ENCODE measurements at regions not wholly inside any gene's neighbourhood (a gene's known extent, or its start where the extent isn't known, plus 50 kb on each side); places are given as distances from the start of the nearest gene placed in this dataset.

DNA sequence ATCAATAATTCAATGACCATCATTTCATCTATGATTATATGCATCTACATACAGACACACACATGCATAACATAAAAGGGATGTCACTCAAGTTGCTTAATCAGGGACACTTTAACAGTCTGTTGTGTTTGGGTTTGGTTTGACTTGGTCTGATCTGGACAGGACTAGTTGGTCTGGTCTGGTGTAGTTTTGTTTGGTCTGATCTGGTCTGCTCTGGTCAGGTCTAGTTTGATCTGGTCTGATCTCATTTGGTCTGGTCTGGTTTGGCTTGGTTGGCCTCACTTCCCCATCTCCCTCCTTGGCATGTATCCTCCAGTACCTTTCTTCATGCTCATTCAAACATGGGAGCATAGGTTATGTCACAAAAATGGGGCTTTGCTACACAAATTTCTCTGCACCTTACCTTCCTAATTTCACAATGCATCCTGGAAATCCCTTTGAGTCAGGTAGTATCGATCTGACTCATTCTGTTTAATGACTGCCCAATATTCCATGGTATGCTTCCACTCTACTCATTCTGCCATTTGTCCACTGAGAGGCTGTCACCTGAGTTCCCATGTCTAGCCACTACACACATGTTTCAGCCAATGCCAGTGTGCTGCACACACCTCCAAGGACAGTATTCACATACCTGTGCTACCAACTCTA is 73.0 kb upstream of the TPM1 start:
- DNase-seq = no peak

DNA sequence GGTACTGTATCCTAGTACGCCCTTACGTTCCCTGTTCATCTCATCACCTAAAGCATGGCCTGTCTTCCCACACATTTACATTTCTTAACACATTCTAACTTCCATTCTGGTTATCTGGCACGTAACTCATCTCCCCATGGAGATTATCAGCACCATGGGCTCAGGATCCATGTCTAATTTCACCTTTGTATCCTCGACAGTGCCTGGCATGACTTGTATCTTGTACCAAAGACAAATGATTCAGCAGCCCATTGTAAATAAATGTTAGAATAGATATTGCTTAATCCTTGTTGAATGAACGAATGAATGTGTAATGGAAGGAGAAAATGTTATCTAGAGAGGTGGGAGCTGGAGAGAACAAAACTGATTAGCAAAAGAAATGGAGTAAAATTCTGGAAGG is 69.7 kb upstream of the TPM1 start:
- no peak for DNase-seq

DNA sequence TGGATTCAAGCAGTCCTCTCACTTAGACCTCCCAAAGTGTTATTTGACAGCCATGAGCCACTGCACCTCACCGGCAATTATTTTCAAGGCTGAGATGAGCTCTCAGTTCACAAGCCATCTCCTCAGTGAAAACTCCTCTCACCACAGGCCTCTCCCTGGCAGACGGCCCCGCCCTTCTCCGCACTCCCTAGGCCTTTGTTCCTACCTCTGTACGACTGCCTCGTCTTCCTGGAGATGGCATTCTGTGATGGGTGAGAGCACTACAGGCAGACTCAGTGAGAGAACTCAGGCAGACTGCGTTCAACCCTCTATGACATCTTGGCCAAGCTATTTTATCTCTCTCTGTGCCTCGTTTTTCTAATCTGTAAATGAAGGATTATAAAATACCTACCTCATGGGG is 67.0 kb upstream of the TPM1 start:
- no peak for DNase-seq

DNA sequence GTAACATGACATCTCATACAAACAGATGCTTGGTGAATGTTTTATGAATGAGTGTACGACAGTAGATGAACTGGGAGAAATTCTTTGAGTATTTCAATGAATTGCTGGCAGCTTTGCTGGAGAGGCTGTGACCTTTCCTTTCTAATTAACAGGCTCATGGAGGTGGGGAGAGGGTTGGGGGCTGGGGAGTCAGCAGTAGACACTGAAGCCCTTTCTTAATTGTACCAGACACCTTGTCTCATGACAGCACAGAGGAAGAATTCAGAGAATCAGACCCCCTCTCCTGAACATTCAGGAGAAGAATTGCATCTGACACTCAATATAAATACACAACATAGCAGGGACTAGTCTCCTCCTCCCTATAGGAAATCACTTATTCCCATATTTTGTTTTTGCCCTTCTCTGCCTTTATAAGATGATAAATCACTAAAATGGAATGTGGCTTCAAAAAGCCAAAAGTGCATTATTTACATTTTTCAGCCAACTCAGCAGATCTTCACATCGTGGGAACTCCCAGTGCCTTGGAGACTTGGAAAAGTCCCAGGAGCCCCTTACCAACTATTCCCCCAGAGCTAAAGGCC is 66.2 kb upstream of the TPM1 start:
- DNase-seq = no peak

DNA sequence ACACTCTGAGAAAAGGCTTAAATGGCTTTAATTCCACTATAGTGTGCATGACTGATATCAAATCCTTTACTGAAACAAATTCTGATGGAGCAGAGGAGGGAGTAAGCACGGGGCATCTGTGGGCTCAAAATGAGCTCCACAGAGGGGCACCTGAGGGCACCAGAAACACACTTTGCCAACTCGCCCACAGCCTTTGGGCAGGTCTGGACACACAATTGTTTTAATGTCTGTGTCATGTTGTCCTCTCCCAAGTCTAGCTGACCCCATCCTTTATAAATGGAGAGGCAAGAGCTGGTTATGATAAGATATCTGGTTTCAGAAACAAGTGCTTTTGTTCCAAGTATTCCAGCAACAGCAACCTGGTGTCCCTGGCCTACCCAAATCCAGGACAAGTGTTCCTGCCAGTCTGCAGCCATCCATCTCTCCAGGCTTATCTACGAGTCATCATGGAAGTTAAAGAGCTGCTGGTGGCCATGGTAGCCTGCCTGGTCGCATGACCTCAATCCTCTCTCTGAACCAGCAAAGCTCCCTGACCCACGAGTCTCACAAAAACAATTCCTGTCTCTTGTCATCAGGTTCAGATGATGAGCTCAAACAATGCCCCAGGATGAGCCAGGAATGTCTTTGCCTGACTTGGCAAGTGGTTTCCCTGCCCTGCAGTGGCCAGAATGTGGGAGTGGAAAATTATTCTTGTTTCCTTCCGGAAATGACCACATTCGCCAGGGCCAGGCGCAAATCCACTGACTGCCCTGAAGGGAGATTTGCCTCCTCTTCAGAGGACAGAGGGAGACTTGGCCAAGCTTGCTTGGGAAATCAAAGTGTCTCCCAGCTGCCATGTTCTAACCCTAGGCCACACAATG is 64.4 kb upstream of the TPM1 start:
- DNase-seq = no peak

DNA sequence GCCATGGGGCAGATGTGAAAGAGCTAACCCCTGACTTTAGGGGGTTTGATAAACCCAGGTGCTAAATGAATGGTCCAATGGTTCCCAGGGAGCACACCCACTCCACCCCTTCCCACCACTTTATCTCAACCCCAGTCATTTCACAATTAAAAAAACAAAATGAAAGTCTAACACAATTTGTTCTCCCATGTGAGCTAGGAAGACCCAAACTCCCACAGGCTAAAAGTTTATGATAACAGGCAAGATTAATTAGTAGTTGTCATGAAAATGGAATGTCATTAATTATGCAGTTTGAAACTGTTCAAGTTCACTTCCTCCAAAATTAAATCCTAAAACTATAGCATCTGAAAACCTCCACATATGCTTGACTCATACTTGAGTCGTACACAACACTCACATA is 63.3 kb upstream of the TPM1 start:
- no peak for DNase-seq

DNA sequence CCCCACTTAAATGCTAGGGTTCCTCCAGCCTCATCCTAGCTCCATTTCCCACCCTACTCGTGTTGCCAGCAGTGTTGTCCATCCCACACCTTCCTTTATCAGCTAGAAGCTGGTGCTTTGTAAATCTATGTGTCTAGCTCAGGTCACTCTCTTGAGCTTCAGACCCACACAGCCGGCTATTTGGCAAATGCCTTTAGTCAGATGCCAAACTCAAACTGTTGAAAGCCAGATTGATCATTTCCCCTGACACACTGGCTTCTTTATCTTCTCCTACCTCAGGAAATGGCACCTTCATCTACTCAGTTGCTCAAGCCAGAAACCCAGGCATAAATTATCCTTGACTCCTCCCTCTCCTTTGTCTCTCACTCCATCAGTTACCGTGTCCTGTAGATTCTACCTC is 61.5 kb upstream of the TPM1 start:
- no peak for DNase-seq

DNA sequence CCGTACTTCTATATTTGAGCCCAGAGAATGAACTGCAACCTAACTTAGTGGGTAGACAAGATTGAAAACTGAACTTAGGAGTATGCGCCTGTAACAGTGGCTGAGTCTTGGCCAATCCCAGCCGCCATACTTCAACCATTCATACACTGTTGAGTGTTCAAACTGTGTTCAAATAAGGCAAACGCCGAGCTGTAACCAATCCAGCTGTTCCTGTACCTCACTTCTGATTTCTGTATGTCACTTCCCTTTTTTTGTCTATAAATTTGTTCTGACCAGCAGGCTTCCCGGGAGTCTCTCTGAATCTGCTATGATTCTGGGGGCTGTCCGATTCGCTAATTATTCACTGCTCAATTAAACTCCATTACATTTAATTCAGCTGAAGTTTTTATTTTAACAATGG is 58.6 kb upstream of the TPM1 start:
- DNase-seq = no peak

DNA sequence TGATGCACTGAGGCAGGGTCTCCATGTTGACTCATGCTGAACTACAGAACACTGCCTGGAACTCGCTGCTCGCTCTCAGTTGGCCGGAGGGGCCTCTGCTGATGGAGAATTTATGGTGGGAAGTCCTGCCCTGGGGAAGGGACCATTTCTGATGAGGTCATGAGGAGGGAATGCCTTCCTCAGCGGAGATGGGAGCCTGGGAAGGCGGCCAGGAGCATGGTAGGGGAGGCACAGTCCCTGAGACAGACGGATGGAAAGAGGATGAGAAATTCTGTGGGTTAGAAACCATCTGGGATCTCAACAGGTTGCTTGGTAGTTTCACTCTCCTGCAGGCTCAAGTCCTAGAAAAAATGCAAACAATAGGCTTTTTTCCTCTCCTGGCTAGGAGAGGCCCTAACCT is 56.8 kb upstream of the TPM1 start:
- DNase-seq = no peak

DNA sequence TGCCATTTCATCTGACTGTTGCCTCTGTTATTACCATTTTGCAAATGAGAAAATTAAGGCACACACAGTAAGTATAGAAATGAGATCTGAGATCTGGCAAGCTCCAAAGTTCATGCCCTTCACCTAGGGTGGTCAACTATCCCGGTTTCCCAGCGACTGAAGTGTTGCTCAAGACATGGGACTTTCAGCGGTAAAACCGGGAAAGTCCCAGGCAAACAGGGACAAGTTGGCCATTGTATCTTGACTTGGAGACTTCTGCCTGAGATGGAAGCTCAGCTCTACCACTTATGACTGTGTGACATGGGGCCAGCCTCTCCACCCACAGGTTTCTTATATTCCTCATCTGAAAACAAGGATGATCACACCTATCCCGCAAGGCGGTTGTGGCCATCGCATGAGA is 55.6 kb upstream of the TPM1 start:
- DNase-seq = no peak

DNA sequence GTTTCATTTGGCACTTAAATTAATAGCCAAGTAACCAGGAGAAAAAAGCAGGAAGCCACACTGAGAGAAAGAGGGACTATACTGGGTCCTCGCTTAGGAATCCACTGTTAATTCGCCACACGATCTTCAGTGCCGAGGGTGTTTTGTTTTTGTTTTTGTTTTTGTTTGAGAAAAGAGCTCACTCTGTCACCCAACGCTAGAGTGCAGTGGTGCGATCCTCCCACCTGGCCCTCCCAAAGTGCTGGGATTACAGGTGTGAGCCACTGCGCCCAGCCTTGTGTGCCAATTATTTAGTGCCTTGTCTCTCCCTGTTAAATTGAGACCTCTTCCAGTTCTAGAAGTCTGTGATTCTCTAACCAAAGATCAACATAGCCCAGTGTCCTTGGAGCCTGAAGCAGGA is 53.8 kb upstream of the TPM1 start:
- no peak for DNase-seq

DNA sequence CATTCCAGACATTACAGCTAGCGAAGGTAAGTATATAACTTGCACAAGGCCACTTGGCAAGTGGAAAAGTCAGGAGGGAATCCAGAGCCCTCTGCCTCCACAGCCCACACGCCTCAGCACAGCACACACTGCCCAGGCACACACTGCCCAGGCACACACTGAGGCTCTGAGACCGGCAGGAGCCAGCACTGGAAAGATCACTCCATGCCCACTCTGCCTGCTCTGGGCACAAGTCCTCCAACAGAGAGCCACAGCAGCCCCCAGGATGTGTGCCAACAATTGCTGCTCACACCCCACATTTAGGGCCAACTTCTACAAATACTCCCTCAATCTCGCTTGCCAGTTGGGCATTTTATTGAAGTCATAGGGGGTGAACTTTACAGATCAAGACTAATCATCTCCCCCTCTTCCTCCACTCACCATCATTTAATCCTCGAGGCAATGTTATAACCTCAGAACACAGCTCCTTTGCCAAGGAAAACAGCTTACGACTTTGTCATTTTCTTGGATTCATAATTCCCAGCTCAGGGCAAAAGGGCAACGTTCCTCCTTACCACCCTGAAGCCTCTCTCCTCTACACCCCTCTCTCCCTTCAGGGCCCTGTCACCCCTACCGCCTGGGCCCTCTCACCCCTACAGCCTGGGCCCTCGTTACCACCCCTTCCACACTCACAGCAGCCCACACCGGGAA is 53.0 kb upstream of the TPM1 start:
- DNase-seq = no peak

DNA sequence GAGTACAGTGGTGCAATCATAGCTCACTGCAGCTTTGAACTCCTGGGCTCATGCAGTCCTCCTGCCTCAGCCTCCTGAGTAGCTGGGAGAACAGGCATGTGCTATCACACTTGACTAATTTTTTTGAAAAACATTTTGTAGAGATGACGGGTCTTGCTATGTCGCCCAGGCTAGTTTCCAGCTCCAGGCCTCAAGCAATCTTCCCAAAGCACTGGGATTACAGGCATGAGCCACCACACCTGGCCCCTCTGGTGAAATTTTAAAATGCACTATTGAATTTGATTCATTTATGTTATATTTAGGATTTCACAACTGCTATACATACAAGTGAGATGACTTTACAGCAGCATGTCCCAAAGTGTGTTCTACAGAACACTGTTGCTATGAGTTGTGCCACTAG is 50.8 kb upstream of the TPM1 start:
- DNase-seq = no peak

DNA sequence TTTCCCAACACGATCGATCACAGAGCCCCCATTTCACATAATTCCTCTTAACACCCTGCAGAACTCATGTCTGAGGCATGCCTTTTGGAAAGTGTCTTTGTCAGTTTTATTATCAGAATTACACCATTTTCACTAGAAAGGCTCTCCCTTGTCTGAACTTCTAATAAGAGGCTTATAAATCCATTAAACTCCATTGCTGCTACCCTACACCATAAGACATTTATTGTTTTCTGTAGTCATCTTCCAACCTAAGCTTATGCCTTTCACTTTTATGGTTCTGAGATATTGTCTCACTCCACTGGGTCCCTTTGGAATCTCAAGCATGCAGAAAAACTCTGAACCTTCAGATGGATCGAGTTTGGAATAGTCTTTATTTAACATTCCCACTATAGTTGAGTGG is 50.2 kb upstream of the TPM1 start:
- DNase-seq = no peak

All from stimulated activated CD4-positive, alpha-beta T cell treated with anti-CD3 and anti-CD28 coated beads, Interleukin-4, amount 100 ng/mL, for 24 hours (primary cell).